ENCODE measurements at regions not wholly inside any gene's neighbourhood (a gene's known extent, or its start where the extent isn't known, plus 50 kb on each side); places are given as distances from the start of the nearest gene placed in this dataset.
"Not testable (repeated sequence)": the region's sequence is repeated elsewhere in the genome, so short reads cannot be mapped to it uniquely, and the experiment has no call there.

GRCh38 chr18:60013148-60013547, 113.4 kb downstream of the PMAIP1 start:
- DNase-seq (ENCODE audit: low read depth): not testable (repeated sequence)

DNA sequence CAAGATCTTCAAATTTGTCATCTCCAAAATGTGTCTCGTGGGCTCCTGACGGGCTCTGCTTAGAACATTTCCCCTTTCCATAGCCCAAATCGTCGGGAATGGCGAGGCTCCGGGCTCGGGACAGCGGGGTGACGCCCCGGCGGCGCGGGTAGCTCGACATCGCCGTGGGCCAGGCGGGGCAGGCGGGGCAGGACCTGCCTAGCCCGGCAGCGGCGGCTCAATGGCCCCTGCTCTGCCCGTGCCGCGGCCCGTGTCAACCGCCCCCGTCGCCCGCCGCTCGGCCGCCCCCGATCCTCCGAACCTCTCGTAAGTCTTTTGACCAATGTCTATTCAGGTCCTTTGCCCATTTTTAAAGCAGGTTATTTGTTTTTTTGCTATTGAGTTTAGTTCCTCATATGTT, 111.2 kb downstream of the PMAIP1 start:
- DNase-seq (ENCODE audit: low read depth): no peak

- no peak for DNase-seq (ENCODE audit: low read depth)
Measured at GRCh38 chr18:60010513-60010912, 110.7 kb downstream of the PMAIP1 start.

DNA sequence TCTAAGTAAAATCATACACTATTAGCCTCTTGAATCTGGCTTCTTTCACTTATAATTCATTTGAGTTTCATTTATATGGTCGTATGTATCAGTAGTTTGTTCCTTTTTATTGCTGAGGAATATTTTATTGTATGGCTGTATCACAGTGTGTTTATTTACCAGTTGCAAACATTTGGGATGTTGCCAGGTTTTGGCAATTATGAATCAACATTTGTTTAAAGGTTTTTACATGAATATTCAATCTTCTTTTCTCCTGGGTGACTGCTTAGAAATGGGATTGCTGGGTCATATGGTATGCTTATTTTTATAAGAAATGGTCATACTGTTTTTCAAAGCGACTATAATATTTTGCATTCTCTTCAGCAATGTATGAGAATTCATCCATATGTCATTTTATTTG, 107.9 kb downstream of the PMAIP1 start:
- no peak for DNase-seq (ENCODE audit: low read depth)

DNA sequence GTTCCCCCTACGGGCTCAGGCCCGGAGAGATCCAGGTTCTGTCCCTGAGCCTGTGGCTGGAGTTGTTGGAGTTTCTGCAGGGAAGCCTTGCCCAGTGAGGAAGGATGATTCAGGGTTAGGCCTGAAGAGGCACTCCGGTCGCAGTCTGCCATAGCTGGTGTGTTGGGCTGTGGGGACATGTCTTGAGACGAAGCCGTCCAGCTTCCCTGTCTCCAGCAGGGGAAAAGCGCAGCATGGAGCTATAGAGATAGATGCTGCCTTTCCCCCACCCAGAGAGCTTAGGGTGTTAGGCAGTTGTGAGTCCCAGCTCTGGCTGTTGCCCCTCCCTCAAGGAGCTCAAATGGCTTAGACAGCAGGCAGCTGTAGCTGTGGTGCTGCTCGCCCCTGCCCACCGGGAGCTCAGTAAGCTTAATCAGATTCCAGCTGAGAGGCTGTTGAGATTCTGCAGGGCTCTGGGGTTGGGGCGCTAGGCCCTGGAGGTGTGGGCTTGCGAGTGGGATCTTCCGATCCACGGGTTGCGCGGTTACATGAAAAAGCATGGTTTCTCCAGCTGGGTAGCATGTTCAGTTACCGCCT, 103.9 kb downstream of the PMAIP1 start:
- no peak for DNase-seq (ENCODE audit: low read depth)

DNA sequence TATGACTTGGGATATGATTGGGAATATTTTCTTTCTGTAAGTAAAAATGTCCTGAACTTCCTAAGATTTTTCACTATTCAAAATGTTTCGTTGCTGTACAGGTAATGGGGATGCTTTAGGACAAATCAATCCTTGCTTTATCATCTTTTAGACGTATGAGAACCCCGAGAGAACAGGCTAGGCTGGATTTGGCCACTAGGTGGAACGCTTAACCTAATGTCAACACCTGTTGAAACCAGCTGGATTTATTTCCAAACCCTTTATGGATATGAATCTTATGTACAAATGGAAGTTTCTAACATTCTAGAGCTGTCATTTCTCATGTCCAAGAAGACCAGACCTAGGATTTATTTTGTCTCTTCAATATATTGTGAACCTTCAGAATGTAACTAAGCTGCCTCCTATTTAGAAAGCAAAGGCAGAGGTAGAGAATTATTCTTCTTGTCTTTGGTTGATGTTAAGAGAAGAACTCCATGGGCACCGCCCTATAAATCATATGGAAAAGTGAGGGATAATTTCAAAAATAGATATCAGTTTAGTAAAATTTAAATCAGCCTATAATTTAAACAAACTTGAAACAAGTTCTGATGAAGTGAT, 96.7 kb downstream of the PMAIP1 start:
- no peak for DNase-seq (ENCODE audit: low read depth)

DNA sequence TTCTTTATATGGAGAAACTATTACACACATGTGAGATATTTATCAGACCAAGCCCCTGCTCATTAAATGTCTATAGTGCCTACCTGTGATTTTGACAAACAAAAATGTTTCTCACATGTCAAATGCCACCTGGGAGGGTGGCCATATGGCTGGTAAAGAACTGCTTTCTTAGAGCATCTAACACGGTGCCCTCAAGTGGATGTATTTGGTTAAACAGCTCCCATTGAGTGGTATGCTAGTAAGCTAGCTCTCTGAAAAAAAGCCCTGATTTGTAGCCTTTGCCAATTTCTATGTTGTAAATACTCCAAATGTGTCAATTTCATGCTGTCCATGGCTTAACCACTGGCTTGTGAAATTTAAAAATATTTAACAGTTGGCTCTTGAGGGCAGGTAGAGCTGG, 94.6 kb downstream of the PMAIP1 start:
- DNase-seq (ENCODE audit: low read depth): no peak

GRCh38 chr18:59993560-59993959, 93.8 kb downstream of the PMAIP1 start:
- DNase-seq (ENCODE audit: low read depth): no peak

DNA sequence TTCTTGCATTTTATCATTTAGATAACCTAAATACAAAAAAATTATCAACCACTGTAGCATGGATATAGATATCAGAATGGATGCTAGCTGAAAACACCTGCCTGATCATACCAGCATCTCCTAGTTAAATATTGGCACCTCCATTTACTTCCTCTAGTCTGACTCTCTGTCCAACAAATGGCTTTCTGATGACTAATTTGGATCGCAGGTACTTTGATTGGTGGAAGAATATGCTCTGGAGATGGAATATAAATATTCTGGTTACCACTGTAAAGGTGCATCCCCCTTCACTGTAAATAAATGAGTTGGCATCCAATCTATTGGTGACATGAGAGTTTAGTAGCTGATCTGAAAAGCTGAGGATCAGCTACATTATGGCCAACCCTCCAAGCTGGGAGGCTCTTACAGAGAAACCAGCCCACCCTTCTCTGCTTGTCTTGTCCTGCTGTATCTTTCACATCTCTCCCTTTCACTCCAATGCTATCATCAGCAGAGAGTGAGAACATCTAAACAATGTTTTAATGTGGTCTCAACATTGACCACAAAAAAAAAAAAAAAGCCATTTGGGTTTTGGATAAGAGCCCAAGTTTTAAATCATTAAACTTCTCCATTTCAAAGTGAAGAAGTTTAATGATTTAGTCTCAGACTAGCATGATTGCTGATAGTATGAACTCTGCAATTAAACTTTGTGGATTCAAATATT, 90.5 kb downstream of the PMAIP1 start:
- DNase-seq (ENCODE audit: low read depth): no peak

DNA sequence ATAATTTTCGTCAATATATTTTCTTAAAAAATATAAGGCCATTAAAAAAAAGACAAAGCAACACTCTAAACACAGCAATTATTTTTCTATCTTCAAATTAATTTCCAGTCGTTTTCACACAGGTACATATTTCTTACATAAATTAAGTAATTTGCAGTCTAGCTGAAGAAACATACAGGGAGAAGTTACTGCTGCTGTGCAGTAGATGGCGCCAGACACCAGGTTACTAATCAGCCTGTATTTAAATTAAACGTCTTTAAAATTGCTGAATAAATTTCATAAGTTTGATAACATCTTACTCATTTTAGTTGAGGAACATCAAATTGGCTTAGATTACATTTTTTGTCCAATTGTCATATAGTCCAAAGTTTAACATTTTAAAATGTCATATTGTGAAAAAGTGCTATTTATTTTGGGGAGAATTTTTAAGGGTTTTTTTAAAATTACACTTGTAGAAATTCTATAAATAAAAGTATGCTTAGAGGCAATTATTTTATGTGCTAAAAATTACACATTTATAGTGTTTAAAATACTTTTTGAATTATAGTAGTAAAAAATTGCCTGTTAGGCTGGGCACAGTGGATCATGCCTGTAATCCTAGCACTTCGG, 88.4 kb downstream of the PMAIP1 start:
- peak; percentile 26 for DNase-seq (ENCODE audit: low read depth)

DNA sequence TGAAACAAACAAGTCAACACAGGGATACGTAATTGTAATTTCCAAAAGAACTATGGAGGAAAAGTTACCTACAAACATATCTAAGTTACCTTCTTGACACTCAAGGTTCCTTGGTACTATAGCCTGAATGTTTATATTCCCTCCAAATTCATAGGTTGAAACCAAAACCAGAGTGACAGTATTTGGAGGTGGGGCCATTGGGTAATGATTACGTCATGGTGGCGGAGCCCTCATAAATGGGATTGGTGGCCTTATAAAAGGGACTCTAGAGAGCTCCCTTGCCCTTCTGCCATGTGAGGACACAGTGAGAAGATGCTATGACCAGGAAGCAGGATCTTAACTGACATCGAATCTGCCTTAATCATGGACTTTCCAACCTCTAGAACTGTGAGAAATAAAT, 87.3 kb downstream of the PMAIP1 start:
- no peak for DNase-seq (ENCODE audit: low read depth)

GRCh38 chr18:59986139-59986538, 86.3 kb downstream of the PMAIP1 start:
- no peak for DNase-seq (ENCODE audit: low read depth)

GRCh38 chr18:59985289-59985688, 85.5 kb downstream of the PMAIP1 start:
- DNase-seq (ENCODE audit: low read depth): no peak

DNA sequence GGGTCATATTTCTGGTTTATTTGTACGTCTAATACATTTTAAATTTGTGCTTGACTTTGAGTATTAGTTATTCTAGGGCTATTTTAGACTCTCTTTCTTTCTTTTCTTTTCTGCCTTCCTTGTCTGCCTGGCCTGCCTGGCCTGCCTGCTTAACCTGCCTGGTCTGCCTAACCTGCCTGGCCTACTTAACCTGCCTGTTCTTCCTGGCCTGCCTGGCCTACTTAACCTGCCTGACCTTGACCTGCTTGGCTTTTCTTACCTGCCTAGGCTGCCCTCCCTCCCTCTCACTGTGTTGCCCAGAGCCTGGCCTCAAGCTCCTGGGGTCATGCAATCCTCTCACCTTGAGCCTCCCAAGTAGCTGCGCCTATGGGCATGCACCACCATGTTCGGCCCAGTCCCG, 83.7 kb downstream of the PMAIP1 start:
- DNase-seq (ENCODE audit: low read depth): no peak

DNA sequence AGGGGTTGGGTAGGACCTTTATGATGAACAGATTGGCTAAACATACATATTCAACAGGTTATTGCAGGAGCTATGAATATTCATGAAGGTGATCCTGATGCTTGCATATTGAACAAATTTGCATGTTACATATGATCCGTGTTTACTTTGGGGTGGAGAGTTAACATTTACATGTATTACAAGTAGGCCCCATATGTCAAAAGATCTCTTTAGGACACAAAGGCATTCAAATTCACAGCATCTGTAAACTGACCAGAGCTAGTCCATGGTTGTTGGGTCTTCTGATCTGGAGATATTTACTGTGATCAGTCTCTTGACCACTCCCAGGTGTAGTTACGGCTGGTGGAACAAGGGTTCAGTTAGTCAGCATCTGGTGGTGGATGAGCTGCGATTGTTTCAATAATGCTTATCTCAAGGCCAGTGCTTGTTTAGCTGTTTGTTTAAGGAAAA, 80.4 kb downstream of the PMAIP1 start:
- no peak for DNase-seq (ENCODE audit: low read depth)

DNA sequence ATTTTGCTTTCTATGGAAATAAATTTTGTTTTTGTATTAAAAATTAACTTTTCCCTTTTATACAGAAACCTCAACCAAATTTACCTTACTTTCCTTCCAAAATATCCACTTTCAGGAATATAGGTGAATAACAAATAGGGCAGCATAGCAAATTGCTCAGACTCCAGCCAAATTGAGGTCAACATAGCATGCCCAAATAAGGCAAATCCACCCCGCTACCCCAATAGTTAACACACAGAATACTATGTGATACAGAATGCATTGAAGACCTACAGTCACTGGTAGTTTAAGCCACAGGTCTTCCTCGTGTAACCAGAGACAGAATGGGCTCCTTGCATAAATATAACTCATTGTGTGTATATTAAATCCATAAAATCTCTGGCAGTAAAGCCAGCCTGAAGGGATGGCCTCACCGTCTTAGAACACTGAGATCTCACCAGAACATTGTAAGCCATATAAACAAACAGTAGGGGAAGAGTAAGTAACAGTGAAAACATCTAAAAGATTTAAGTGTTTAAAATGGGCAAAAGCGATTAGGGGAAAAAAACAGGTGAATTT, 72.2 kb downstream of the PMAIP1 start:
- no peak for DNase-seq (ENCODE audit: low read depth)

DNA sequence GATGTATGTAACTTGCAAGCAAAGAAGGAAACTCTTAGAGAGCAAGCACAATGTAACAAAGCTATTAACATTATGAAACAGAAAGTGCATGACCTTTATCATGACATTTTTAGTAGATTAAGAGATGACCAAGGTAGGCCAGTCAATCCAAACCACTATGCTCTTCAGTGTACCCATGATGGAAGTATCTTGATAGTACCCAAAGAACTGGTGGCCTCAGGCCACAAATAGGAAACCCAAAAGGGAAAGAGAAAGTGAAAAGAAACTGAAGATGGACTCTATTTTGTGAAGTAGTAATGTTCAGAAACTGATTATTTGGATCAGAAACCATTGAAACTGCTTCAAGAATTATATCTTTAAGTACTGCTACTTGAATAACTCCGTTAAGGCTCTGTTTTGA, 71.3 kb downstream of the PMAIP1 start:
- DNase-seq (ENCODE audit: low read depth): not testable (repeated sequence)

DNA sequence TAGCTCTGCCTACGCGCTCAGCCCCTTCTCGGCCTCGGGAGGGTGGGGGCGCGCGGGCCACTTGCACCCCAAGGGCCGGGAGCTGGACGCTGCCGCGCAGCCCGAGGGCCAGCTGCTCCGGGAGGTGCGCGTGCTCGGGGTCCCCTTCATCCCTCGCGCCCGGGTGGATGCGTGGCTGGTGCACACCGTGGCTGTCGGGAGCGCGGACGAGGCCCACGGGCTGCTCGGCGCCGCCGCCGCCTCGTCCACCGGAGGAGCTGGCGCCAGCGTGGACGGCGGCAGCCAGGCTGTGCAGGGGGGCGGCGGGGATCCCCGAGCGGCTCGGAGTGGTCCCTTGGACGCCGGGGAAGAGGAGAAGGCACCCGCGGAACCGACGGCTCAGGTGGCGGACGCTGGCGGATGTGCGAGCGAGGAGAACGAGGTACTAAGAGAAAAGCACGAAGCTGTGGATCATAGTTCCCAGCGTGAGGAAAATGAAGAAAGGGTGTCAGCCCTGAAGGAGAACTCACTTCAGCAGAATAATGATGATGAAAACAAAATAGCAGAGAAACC, 69.8 kb downstream of the PMAIP1 start:
- DNase-seq (ENCODE audit: low read depth): not testable (repeated sequence)

GRCh38 chr18:59968583-59968982, 68.8 kb downstream of the PMAIP1 start:
- DNase-seq (ENCODE audit: low read depth): no peak

DNA sequence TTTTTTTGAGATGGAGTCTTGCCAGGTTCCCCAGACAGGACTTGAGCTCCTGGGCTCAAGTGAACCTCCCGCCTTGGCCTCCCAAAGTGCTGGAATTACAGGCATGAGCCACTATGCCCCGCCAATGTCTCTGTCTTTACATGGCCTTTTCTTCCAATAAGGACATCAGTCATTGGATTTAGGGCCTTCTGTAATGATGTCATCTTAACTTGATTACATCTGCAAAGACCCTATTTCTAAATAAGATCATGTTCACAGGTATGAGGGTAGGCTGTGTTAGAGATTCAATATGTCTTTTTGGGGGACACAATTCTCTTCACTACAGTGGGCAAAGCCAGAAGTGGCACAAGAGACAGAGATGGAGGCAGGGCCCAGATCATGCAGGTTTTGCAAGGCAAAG, 68.1 kb downstream of the PMAIP1 start:
- no peak for DNase-seq (ENCODE audit: low read depth)

- no peak for DNase-seq (ENCODE audit: low read depth)
Measured at GRCh38 chr18:59966913-59967312, 67.1 kb downstream of the PMAIP1 start.

DNA sequence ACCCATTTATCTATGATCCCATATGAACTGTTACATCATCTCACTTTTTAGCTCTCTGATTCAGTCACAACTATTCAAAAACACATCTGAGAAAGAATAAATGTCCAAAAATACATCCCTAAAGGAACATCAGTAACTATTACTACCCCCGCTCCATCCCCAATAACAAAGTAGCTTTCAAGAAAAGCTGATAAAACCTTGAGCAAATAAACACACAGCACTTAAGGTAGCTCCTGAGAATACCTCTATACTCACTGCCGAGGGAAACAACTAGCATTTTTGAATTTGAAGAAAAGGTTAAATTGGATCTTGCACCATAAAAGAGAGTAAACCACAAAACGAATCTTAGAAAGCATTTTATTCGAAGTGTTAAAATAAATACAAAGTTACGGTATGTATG, 63.4 kb downstream of the PMAIP1 start:
- DNase-seq (ENCODE audit: low read depth): no peak

- no peak for DNase-seq (ENCODE audit: low read depth)
Measured at GRCh38 chr18:59961070-59961469, 61.3 kb downstream of the PMAIP1 start.

Measured in stimulated activated CD4-positive, alpha-beta T cell treated with anti-CD3 and anti-CD28 coated beads, Interleukin-2, amount 100 ng/mL, for 4 hours (primary cell).